Activated B cell treated with CpG ODN at 0.5 μM for 24 hours (primary cell): ENCODE measurements at regions not wholly inside any gene's neighbourhood (a gene's known extent, or its start where the extent isn't known, plus 50 kb on each side); places are given as distances from the start of the nearest gene placed in this dataset.

ENCODE experiments used
- ATAC-seq: fragments of 200-7000 bp; cut with Tn5 transposase; one replicate; pipeline ENCODE4 v1.10.0; 2021; ENCODE audit warnings: low read depth, mild to moderate bottlenecking, moderate library complexity
- CTCF ChIA-PET: fragments of 350-600 bp; sonication (Branson Sonifier 250); formaldehyde crosslinking; loops from one replicate; lab custom pipeline; 2021; ENCODE audit warnings: antibody characterized with exemption; lab: Charles Lee
- POLR2A ChIA-PET: fragments of 350-600 bp; sonication (Branson Sonifier 250); formaldehyde crosslinking; loops from one replicate; lab custom pipeline; 2021; ENCODE audit warnings: antibody characterized with exemption; lab: Charles Lee
- DNase-seq: peaks from one replicate; pipeline ENCODE4 v3.0.0; 2022
- H3K27ac Mint-ChIP-seq: one replicate; pipeline ENCODE4 v1.8.0; 2020; ENCODE audit warnings: mixed read lengths
- H3K27me3 Mint-ChIP-seq: one replicate; pipeline ENCODE4 v1.8.0; 2021; ENCODE audit warnings: mixed read lengths
- H3K36me3 Mint-ChIP-seq: one replicate; pipeline ENCODE4 v1.8.0; 2021; ENCODE audit warnings: low read depth, mixed read lengths
- H3K4me1 Mint-ChIP-seq: one replicate; pipeline ENCODE4 v1.8.0; 2021; ENCODE audit warnings: mixed read lengths
- H3K4me3 Mint-ChIP-seq: one replicate; pipeline ENCODE4 v1.8.0; 2020; ENCODE audit warnings: mild to moderate bottlenecking, mixed read lengths
- H3K9me3 Mint-ChIP-seq: one replicate; pipeline ENCODE4 v1.8.0; 2020; ENCODE audit warnings: mixed read lengths
- intact Hi-C: fragments of 100-400 bp; cut with micrococcal nuclease; formaldehyde crosslinking; loops from one replicate; pipeline ENCODE4 v1.15.1; 2024
- TF ChIP-seq, protein P1 (sequence below): fragments of 200-600 bp; IDR thresholded peaks from one replicate; pipeline ENCODE4 v1.8.0; 2022; ENCODE audit warnings: antibody characterized with exemption, mild to moderate bottlenecking

DNA sequence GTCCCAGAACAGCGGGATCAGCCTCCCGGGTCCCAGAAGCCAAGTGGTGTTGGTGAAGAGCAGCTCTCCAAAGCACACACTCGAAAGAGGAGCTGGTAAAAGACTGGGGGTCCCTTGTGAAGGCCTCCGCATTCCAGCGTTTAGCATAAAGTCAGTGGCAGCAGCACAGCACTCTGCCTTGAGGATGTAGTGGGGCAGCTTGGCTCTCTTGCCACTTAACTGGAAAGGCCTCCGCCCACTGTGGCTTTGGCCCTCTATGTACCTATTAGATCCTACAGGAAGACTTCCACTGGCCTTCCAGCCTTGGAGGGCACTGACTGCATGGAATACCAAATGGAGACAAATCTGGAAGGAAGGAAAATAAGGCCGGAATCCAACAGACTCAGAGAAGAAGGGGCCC lies 1455.3 kb downstream of the BRD1 start:
- no peaks in the 10 kb centered on the region for H3K4me1 Mint-ChIP-seq
- H3K4me3 Mint-ChIP-seq: no peak overlapping the region
- H3K27ac Mint-ChIP-seq: no peak overlapping the region
- no peaks in the 10 kb centered on the region for H3K36me3 Mint-ChIP-seq
- ChIA-PET CTCF (no interaction called here), POLR2A (no interaction called here)
- intact Hi-C loops: no loop called here
- TF ChIP-seq, protein P1, sequence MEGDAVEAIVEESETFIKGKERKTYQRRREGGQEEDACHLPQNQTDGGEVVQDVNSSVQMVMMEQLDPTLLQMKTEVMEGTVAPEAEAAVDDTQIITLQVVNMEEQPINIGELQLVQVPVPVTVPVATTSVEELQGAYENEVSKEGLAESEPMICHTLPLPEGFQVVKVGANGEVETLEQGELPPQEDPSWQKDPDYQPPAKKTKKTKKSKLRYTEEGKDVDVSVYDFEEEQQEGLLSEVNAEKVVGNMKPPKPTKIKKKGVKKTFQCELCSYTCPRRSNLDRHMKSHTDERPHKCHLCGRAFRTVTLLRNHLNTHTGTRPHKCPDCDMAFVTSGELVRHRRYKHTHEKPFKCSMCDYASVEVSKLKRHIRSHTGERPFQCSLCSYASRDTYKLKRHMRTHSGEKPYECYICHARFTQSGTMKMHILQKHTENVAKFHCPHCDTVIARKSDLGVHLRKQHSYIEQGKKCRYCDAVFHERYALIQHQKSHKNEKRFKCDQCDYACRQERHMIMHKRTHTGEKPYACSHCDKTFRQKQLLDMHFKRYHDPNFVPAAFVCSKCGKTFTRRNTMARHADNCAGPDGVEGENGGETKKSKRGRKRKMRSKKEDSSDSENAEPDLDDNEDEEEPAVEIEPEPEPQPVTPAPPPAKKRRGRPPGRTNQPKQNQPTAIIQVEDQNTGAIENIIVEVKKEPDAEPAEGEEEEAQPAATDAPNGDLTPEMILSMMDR: no peak
- H3K9me3 Mint-ChIP-seq: no peaks in the 10 kb centered on the region
- H3K27me3 Mint-ChIP-seq: peaks cover 18% of the 10 kb centered on the region
- DNase-seq (no peak), ATAC-seq (no peak)

DNA sequence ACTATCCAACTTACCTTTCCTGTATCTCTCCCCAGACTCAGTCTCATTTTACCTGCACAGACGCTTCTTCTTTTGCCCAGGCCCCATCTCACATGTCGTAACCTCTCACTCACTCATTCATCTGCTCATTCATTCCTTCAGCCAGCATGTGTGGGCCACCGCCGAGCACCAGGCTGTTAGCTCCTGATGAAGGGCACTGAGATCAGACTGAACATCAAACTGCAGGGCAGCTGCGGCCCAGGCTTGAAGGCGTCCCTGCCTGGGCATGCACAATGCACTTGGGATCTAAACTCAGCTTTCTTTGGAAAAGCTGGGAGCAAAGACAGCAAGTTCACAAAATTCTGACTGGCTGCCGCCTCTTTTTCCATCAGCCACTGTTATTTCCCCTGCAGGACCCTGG lies 1456.3 kb downstream of the BRD1 start:
- Mint-ChIP-seq H3K4me3 (no peak overlapping the region), H3K9me3 (no peaks in the 10 kb centered on the region), H3K27me3 (peaks cover 13% of the 10 kb centered on the region), H3K27ac (no peak overlapping the region), H3K36me3 (no peaks in the 10 kb centered on the region), H3K4me1 (no peaks in the 10 kb centered on the region)
- ChIA-PET POLR2A (no interaction called here), CTCF (no interaction called here)
- no peak for DNase-seq
- TF ChIP-seq, protein P1: no peak
- no peak for ATAC-seq
- intact Hi-C loops: no loop called here

DNA sequence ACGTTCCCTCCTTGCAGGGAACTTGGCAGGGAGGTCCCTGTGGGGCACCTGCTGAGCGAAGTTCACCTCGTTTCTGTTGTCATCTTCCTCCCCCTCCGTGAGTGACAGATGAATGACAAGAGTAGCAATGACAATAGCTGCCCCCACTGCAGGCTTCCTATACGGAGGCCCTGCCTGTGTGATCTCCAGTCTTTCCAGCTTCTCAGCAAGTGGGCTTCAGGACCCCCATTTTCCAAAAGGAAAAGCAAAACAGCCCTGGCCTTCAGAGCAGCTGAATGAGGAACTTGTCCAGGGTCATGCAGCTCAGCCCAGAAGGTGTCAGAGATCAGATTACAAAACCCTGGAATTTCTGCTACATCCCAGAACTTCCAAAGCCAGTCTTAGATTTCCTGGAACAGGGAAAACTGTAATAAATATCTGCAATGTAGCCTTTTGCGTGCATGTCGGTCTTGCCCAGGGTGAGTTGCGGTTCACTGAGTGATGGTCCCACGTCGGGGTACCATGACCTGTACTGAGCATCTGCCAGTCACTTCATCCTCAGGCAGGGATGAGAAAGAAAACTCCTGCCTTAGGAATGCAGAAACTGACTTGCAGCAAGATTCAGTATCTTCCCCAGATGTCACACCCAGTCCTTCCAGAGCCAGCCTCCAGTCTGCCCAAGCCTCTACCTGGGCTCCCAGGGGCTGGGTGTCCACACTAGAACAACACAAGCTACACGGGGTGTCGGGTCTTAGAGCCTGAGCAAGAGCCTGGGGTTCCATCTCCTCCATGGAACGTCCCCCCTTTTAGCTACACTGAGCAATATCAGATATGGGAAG lies 1457.0 kb downstream of the BRD1 start:
- H3K27ac Mint-ChIP-seq: no peak overlapping the region
- H3K9me3 Mint-ChIP-seq: no peaks in the 10 kb centered on the region
- no peaks in the 10 kb centered on the region for H3K4me1 Mint-ChIP-seq
- TF ChIP-seq, protein P1: no peak
- CTCF ChIA-PET: no interaction called here
- intact Hi-C loops: no loop called here
- H3K4me3 Mint-ChIP-seq: no peak overlapping the region
- H3K27me3 Mint-ChIP-seq: peaks cover 9% of the 10 kb centered on the region
- POLR2A ChIA-PET: no interaction called here
- DNase-seq (no peak), ATAC-seq (no peak)
- no peaks in the 10 kb centered on the region for H3K36me3 Mint-ChIP-seq

DNA sequence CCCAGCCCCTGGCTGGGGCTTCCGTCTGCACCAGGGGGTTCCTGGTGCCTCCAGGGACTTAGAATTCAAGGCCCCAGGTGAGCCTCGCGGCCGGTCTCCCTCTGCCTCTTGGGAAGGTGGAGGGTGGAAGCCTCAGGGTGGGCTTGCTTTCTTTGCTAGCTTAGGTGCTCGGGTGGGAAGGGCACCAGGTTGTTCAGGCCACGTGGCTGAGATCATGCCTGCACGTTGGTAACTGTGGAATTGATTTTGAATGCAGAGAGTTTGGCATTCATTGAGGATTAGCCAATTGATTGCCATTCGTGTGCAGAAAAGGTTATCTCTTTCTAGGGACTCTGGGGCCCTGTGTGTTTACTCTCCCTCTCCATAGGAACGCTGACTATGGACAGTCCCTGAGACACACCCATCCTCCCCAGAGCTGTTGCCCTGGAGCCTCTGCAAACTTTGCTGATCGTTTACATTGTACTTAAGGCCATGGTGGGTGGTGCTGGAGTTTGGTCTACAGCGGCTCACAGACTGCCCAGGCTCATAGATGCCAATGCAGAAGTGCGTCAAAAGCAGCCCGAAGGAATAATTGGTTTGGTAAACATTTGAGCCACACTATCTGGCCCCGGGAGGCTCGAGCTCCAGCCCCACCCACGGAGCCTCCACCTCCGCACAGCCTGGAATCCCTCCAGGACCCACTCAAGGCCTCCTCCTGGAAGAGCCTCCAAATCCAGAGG lies 1457.7 kb downstream of the BRD1 start:
- no peaks in the 10 kb centered on the region for H3K4me1 Mint-ChIP-seq

More for the DNA sequence above, 1457.7 kb downstream of the BRD1 start:
- Mint-ChIP-seq H3K27ac (no peak overlapping the region), H3K4me3 (no peak overlapping the region), H3K27me3 (peaks cover 9% of the 10 kb centered on the region), H3K9me3 (no peaks in the 10 kb centered on the region), H3K36me3 (no peaks in the 10 kb centered on the region)
- ChIA-PET CTCF (no interaction called here), POLR2A (no interaction called here)
- ATAC-seq: no peak
- TF ChIP-seq, protein P1: no peak
- intact Hi-C loops: no loop called here
- no peak for DNase-seq
